ENCODE measurements at regions not wholly inside any gene's neighbourhood (a gene's known extent, or its start where the extent isn't known, plus 50 kb on each side); places are given as distances from the start of the nearest gene placed in this dataset.

DNA sequence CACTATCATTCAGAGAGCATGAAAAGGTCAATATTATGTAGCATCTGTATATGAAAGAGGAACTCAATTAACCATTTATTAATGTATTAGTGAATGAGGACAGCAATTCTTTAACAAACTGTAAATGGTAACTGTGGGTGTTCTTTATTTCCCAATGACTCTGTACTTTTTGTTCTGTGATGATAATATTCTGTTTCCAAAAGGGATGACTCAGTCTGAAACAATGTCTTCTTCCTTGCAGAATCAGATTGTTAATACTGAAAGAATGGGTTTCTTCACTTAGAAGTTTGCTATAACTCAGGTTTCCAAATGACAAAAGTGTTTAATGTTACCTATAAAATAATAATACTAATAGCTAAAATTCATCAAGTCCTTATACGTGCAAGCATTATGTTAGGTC, 1518.7 kb upstream of the WWC1 start:
- TF ChIP-seq POLR2A (IDR thresholded peaks at IDR 0.05) = no peak
- TF ChIP-seq, protein P1, sequence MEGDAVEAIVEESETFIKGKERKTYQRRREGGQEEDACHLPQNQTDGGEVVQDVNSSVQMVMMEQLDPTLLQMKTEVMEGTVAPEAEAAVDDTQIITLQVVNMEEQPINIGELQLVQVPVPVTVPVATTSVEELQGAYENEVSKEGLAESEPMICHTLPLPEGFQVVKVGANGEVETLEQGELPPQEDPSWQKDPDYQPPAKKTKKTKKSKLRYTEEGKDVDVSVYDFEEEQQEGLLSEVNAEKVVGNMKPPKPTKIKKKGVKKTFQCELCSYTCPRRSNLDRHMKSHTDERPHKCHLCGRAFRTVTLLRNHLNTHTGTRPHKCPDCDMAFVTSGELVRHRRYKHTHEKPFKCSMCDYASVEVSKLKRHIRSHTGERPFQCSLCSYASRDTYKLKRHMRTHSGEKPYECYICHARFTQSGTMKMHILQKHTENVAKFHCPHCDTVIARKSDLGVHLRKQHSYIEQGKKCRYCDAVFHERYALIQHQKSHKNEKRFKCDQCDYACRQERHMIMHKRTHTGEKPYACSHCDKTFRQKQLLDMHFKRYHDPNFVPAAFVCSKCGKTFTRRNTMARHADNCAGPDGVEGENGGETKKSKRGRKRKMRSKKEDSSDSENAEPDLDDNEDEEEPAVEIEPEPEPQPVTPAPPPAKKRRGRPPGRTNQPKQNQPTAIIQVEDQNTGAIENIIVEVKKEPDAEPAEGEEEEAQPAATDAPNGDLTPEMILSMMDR (IDR thresholded peaks at IDR 0.05 in 4 of 5, conservative IDR thresholded peaks at IDR 0.05 in 1 of 5) = no peak

Data from gastrocnemius medialis (tissue), 4 donors.